Left lung (tissue), 4 donors: ENCODE measurements at regions not wholly inside any gene's neighbourhood (a gene's known extent, or its start where the extent isn't known, plus 50 kb on each side); places are given as distances from the start of the nearest gene placed in this dataset.

ENCODE experiments used
- ATAC-seq: fragments of 200-7000 bp; cut with Tn5 transposase; one replicate; pipeline ENCODE4 v1.9.1; 2020; ENCODE audit warnings: moderate library complexity
- DNase-seq, 4 donors: peaks; one replicate each; pipeline ENCODE4 v3.0.0-alpha.2; 2013 to 2020
- H3K27ac ChIP-seq, 2 donors: fragments of 200-600 bp; sonication (generic) in 1 of 2; one replicate each; pipeline versions ENCODE4 v1.5.0 to v1.8.0; 2020 to 2021
- H3K27me3 ChIP-seq, 2 donors: fragments of 200-600 bp; sonication (generic) in 1 of 2; one replicate each; pipeline versions ENCODE4 v1.5.0 to v1.8.0; 2020 to 2021
- H3K36me3 ChIP-seq, 2 donors: fragments of 200-600 bp; sonication (generic) in 1 of 2; one replicate each; pipeline versions ENCODE4 v1.5.0 to v1.8.0; 2020 to 2021
- H3K4me1 ChIP-seq, 2 donors: fragments of 200-600 bp; one replicate each; pipeline ENCODE4 v1.8.0; 2021
- H3K4me3 ChIP-seq, 2 donors: fragments of 200-600 bp; sonication (generic) in 1 of 2; one replicate each; pipeline versions ENCODE4 v1.5.0 to v1.8.0; 2020 to 2021; ENCODE audit warnings: mild to moderate bottlenecking in 1 of 2
- H3K9me3 ChIP-seq, 2 donors: fragments of 200-600 bp; sonication (generic) in 1 of 2; one replicate each; pipeline versions ENCODE4 v1.5.0 to v1.8.0; 2020 to 2021
- intact Hi-C, 2 donors: fragments of 100-400 bp; cut with DNase I; formaldehyde crosslinking; loops; one replicate each; pipeline versions ENCODE4 v1.11.2 to v1.14.2; 2022
- TF ChIP-seq, protein P1 (sequence below), 2 donors: fragments of 200-600 bp; sonication (generic) in 1 of 2; IDR thresholded peaks; one replicate each; pipeline versions ENCODE4 v1.5.0 to v1.8.0; 2021; ENCODE audit warnings: antibody characterized with exemption in 2 of 2
- donor health status: DM: no; HTN: yes; CAD: no.
- donor health status: DM: no; HTN: no; CAD: no.

GRCh38 chr16:5874899-5875298, 777.3 kb upstream of the EEF2KMT start:
- no peaks in the 10 kb centered on the region for H3K27me3 ChIP-seq
- no peak overlapping the region for H3K4me3 ChIP-seq
- TF ChIP-seq, protein P1, sequence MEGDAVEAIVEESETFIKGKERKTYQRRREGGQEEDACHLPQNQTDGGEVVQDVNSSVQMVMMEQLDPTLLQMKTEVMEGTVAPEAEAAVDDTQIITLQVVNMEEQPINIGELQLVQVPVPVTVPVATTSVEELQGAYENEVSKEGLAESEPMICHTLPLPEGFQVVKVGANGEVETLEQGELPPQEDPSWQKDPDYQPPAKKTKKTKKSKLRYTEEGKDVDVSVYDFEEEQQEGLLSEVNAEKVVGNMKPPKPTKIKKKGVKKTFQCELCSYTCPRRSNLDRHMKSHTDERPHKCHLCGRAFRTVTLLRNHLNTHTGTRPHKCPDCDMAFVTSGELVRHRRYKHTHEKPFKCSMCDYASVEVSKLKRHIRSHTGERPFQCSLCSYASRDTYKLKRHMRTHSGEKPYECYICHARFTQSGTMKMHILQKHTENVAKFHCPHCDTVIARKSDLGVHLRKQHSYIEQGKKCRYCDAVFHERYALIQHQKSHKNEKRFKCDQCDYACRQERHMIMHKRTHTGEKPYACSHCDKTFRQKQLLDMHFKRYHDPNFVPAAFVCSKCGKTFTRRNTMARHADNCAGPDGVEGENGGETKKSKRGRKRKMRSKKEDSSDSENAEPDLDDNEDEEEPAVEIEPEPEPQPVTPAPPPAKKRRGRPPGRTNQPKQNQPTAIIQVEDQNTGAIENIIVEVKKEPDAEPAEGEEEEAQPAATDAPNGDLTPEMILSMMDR (IDR thresholded peaks at IDR 0.05): no peak
- intact Hi-C loops: no loop called here
- H3K9me3 ChIP-seq: no peaks in the 10 kb centered on the region
- DNase-seq: no peak
- H3K27ac ChIP-seq: no peak overlapping the region
- H3K4me1 ChIP-seq: no peaks in the 10 kb centered on the region
- no peak for ATAC-seq
- no peaks in the 10 kb centered on the region for H3K36me3 ChIP-seq

GRCh38 chr16:5873221-5873620, 775.6 kb upstream of the EEF2KMT start:
- no peaks in the 10 kb centered on the region for H3K36me3 ChIP-seq
- no peaks in the 10 kb centered on the region for H3K27me3 ChIP-seq
- ATAC-seq: peak; percentile 48
- TF ChIP-seq, protein P1 (IDR thresholded peaks at IDR 0.05): no peak
- no peaks in the 10 kb centered on the region for H3K9me3 ChIP-seq
- H3K4me1 ChIP-seq: no peaks in the 10 kb centered on the region
- H3K27ac ChIP-seq: no peak overlapping the region
- no peak overlapping the region for H3K4me3 ChIP-seq
- no peak for DNase-seq
- intact Hi-C loops: no loop called here

DNA sequence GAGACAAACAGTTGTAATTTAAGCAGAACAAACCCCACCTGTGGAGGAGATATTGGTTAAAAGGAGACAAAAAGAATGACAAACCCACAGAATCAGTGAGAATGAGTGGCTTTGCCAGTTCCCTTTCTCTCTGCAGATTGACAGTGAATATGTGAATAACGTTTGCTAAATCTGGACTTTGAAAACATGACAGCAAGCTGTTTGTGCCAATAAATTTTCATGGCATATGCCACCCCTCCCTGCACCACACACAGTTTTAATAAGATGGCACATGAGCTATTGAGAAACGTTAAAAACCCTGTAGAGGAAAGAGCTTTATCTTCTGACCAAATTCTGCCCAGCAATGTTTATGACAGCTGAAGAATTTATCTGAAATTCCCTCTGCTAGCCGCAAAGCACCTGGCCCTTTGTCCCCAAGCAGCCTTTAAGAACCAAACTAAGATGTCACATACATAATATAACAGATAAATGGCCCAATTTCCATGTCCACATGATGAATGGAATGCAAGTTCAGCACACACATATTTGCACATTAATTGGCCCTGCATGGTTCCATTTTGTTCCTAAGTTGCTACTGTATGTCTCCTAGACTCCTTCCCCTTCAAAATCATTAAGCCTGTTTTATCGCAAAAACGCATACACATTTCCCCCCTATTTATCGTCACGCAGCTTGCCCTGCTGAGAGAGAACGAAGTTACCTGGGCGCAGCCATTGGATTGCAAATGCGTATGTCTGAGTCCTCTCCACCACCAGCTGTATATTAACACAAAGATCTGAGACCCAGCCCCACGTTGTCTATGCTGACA, 773.5 kb upstream of the EEF2KMT start:
- H3K4me3 ChIP-seq: no peak overlapping the region
- no peaks in the 10 kb centered on the region for H3K4me1 ChIP-seq
- TF ChIP-seq, protein P1 (IDR thresholded peaks at IDR 0.05): no peak
- H3K27ac ChIP-seq: no peak overlapping the region
- H3K27me3 ChIP-seq: no peaks in the 10 kb centered on the region
- intact Hi-C loops: no loop called here
- no peak for DNase-seq
- H3K36me3 ChIP-seq: no peaks in the 10 kb centered on the region
- ATAC-seq: no peak
- H3K9me3 ChIP-seq: no peaks in the 10 kb centered on the region

- Histone ChIP-seq H3K27me3 (no peaks in the 10 kb centered on the region), H3K9me3 (no peaks in the 10 kb centered on the region)
- TF ChIP-seq, protein P1 (IDR thresholded peaks at IDR 0.05): no peak
Observed at GRCh38 chr16:5867250-5867649, 769.7 kb upstream of the EEF2KMT start.

DNA sequence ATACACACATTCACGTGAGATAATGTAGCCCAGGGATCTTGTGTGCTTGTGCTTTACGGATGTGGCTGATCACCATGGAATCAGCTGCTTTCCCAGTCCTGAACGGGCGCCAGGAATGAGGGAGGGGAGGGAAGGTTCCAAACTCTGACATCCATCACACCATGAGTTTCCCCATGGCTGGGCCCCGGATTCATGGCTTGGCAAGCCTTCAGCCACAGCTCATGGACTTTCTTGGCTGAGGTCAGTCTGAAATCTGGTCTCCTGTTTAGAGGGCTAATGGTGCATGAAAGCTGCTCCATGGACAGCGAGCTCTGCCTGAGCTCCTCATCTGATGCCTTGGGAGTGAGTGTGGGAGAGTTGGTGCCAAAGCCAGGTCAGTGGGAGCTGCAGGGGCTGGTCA, 767.6 kb upstream of the EEF2KMT start:
- DNase-seq (no peak), ATAC-seq (no peak)
- H3K27ac ChIP-seq: no peak overlapping the region
- no peak overlapping the region for H3K4me3 ChIP-seq
- intact Hi-C loops: no loop called here
- no peaks in the 10 kb centered on the region for H3K9me3 ChIP-seq
- TF ChIP-seq, protein P1 (IDR thresholded peaks at IDR 0.05): no peak
- H3K27me3 ChIP-seq: no peaks in the 10 kb centered on the region
- no peaks in the 10 kb centered on the region for H3K4me1 ChIP-seq
- no peaks in the 10 kb centered on the region for H3K36me3 ChIP-seq

More at GRCh38 chr16:5867250-5867649, 769.7 kb upstream of the EEF2KMT start:
- Histone ChIP-seq H3K27ac (no peak overlapping the region), H3K4me1 (no peaks in the 10 kb centered on the region), H3K36me3 (no peaks in the 10 kb centered on the region), H3K4me3 (no peak overlapping the region)
- ATAC-seq (no peak), DNase-seq (no peak)
- intact Hi-C loops: no loop called here
